EL (cell line): ENCODE measurements at regions not wholly inside any gene's neighbourhood (a gene's known extent, or its start where the extent isn't known, plus 50 kb on each side); places are given as distances from the start of the nearest gene placed in this dataset.

Experiments
- DNase-seq: peaks from one replicate; pipeline ENCODE4 v3.0.0-alpha.2; 2016

GRCh38 chr12:97182769-97183168 lies 275.7 kb downstream of the NEDD1 start:
- DNase-seq = no peak

GRCh38 chr12:97184127-97184773 lies 277.2 kb downstream of the NEDD1 start:
- no peak for DNase-seq

- DNase-seq = no peak
Observed at GRCh38 chr12:97185567-97185966, 277.0 kb upstream of the RMST start.

- DNase-seq = peak; percentile 11
Observed at GRCh38 chr12:97194546-97194945, 268.1 kb upstream of the RMST start.

GRCh38 chr12:97200181-97200580 lies 262.4 kb upstream of the RMST start:
- no peak for DNase-seq

- no peak for DNase-seq
Observed at GRCh38 chr12:97203408-97203807, 259.2 kb upstream of the RMST start.

GRCh38 chr12:97209997-97210396 lies 252.6 kb upstream of the RMST start:
- DNase-seq = no peak

- no peak for DNase-seq
Observed at GRCh38 chr12:97211416-97211930, 251.1 kb upstream of the RMST start.

- DNase-seq = no peak
Observed at GRCh38 chr12:97216848-97217247, 245.8 kb upstream of the RMST start.

- DNase-seq = no peak
Observed at GRCh38 chr12:97222391-97222790, 240.2 kb upstream of the RMST start.

- DNase-seq = no peak
Observed at GRCh38 chr12:97223419-97223818, 239.2 kb upstream of the RMST start.

- no peak for DNase-seq
Observed at GRCh38 chr12:97229004-97229403, 233.6 kb upstream of the RMST start.

GRCh38 chr12:97235102-97235501 lies 227.5 kb upstream of the RMST start:
- DNase-seq = no peak

GRCh38 chr12:97246368-97246767 lies 216.2 kb upstream of the RMST start:
- DNase-seq = no peak

- DNase-seq = no peak
Observed at GRCh38 chr12:97250483-97250882, 212.1 kb upstream of the RMST start.

GRCh38 chr12:97257726-97258125 lies 204.9 kb upstream of the RMST start:
- no peak for DNase-seq

GRCh38 chr12:97259098-97259497 lies 203.5 kb upstream of the RMST start:
- no peak for DNase-seq

- DNase-seq = no peak
Observed at GRCh38 chr12:97260786-97261185, 201.8 kb upstream of the RMST start.

GRCh38 chr12:97267166-97267565 lies 195.4 kb upstream of the RMST start:
- no peak for DNase-seq

- no peak for DNase-seq
Observed at GRCh38 chr12:97267594-97268202, 194.9 kb upstream of the RMST start.

GRCh38 chr12:97272471-97272870 lies 190.1 kb upstream of the RMST start:
- DNase-seq = no peak

- no peak for DNase-seq
Observed at GRCh38 chr12:97274386-97274785, 188.2 kb upstream of the RMST start.

GRCh38 chr12:97275256-97275655 lies 187.3 kb upstream of the RMST start:
- no peak for DNase-seq

GRCh38 chr12:97275728-97276590 lies 186.6 kb upstream of the RMST start:
- DNase-seq = no peak
